GM12891 (cell line): ENCODE measurements at regions not wholly inside any gene's neighbourhood (a gene's known extent, or its start where the extent isn't known, plus 50 kb on each side); places are given as distances from the start of the nearest gene placed in this dataset.

Source experiments
- DNase-seq: peaks from one replicate; pipeline ENCODE4 v3.0.0; 2011; ENCODE audit warnings: low spot score; ENCODE audit not compliant: insufficient read length
- FAIRE-seq: peaks from 2 replicates; lab custom pipeline; 2011; peaks lifted over from hg19 to GRCh38; lab: Jason Lieb, UNC
- PAX5 ChIP-seq: IDR thresholded peaks from 2 replicates; pipeline ENCODE4 v1.6.1; 2011; ENCODE audit warnings: low read length, moderate library complexity, mild to moderate bottlenecking; ENCODE audit not compliant: insufficient read depth, severe bottlenecking
- POLR2A ChIP-seq: IDR thresholded peaks from 2 replicates; pipeline ENCODE4 v1.6.1; 2011; ENCODE audit warnings: low read depth, low read length, control low read depth
- POLR2AphosphoS5 ChIP-seq: IDR thresholded peaks from 2 replicates; pipeline ENCODE4 v1.6.1; 2011; ENCODE audit warnings: low read depth, low read length, control low read depth
- POU2F2 ChIP-seq: IDR thresholded peaks from 2 replicates; pipeline ENCODE4 v1.6.1; 2011; ENCODE audit warnings: low read depth, mild to moderate bottlenecking, control low read depth, low read length, moderate library complexity
- SPI1 ChIP-seq: IDR thresholded peaks from 2 replicates; pipeline ENCODE4 v1.6.1; 2011; ENCODE audit warnings: low read depth, low read length, control low read depth
- TAF1 ChIP-seq: IDR thresholded peaks from 2 replicates; pipeline ENCODE4 v1.6.1; 2011; ENCODE audit warnings: low read depth, low read length, control low read depth

DNA sequence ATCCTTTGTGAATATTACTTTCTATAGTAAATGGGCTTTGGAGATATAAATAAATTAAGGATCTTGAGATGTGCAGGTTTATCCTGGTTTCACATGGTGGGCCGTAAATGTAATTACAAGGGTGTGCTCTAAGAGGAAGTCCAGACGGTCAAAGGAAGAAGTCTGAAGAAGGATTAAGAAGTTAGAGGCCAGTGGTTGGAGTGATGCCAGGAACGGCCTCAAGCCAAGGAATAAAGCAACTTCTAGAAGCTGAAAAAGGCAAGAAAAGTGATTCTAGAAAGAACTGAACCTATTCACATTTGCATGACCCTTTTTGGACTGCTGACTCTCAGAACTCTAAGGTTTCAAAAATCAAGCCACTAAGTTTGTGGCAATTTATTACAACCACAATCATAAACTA, 981.3 kb upstream of the ALCAM start:
- TF ChIP-seq POLR2AphosphoS5 (no peak), POU2F2 (no peak), SPI1 (no peak), PAX5 (no peak), POLR2A (no peak), TAF1 (no peak)
- DNase-seq (no peak), FAIRE-seq (no peak)

DNA sequence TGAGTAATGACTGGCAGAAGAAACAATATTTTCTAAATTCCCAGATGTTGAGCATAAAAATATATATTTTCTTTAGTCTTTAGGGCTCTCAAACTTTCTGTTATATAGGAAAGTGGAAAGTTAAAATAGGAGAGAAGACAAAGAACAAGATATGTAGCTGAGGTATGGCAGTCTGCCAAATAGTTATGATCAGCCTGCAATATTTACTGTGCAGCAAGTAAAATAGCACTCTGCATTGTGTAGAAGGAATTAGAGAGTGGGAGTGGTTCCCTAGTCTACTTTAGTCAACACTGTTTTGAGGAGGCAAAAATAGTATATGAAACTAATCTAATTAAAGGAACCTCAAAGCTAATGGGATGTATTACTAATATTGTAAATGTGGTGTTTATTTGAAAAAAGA, 978.1 kb upstream of the ALCAM start:
- FAIRE-seq (no peak), DNase-seq (no peak)
- TF ChIP-seq POLR2AphosphoS5 = no peak
- no peak for TF ChIP-seq TAF1
- TF ChIP-seq POLR2A = no peak
- no peak for TF ChIP-seq SPI1
- no peak for TF ChIP-seq PAX5
- TF ChIP-seq POU2F2 = no peak

GRCh38 chr3:104392327-104392726, 974.4 kb upstream of the ALCAM start:
- FAIRE-seq (no peak), DNase-seq (no peak)
- TF ChIP-seq POLR2AphosphoS5 = no peak
- no peak for TF ChIP-seq PAX5
- no peak for TF ChIP-seq TAF1
- TF ChIP-seq SPI1 = no peak

DNA sequence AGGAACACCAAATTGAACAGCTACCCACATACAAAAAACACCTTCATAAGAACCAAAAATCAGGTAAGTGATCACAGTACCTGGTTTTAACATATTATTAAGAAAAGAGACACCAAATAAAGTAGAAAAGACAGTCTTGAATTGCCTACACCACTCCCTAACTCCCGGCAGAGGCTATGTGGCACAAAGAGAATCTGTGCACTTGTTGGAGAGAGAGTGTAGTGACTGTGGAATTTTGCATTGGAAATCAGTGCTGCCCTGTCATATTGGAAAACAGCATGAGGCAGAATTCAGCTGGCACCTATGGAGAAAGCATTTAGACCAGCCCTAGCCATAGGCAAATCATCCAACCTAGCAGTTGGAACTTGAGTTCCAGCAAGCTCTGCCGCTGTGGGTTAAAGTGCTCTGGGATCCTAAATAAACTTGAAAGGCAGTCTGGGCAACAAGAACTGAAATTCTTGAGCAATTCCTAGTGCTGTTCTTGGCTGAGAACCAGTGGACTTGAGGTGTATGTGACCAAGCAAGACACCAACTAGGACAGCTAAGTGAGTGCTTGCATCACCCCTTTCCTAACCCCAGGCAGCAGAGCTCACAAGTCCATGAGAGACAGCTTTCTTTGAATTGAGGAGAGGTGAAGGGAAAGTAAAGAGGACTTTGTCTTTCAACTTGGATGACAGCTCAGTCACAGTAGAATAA, 969.6 kb upstream of the ALCAM start:
- DNase-seq (no peak), FAIRE-seq (no peak)
- TF ChIP-seq POLR2AphosphoS5 = no peak
- no peak for TF ChIP-seq POLR2A
- TF ChIP-seq SPI1 = no peak
- TF ChIP-seq TAF1 = no peak
- TF ChIP-seq PAX5 = no peak
- TF ChIP-seq POU2F2 = no peak

GRCh38 chr3:104397713-104398112, 969.0 kb upstream of the ALCAM start:
- no peak for DNase-seq
- FAIRE-seq = no peak
- TF ChIP-seq POU2F2 = no peak

- FAIRE-seq (no peak), DNase-seq (no peak)
- TF ChIP-seq PAX5 (no peak), POLR2AphosphoS5 (no peak), TAF1 (no peak), POLR2A (no peak)
These were observed 963.8 kb upstream of the ALCAM start for GRCh38 chr3:104402902-104403301.

- TF ChIP-seq POLR2AphosphoS5 = no peak
- no peak for TF ChIP-seq POLR2A
- no peak for TF ChIP-seq SPI1
- no peak for TF ChIP-seq PAX5
- no peak for TF ChIP-seq TAF1
- TF ChIP-seq POU2F2 = no peak
- FAIRE-seq (no peak), DNase-seq (no peak)
These were observed 955.0 kb upstream of the ALCAM start for GRCh38 chr3:104411757-104412156.

DNA sequence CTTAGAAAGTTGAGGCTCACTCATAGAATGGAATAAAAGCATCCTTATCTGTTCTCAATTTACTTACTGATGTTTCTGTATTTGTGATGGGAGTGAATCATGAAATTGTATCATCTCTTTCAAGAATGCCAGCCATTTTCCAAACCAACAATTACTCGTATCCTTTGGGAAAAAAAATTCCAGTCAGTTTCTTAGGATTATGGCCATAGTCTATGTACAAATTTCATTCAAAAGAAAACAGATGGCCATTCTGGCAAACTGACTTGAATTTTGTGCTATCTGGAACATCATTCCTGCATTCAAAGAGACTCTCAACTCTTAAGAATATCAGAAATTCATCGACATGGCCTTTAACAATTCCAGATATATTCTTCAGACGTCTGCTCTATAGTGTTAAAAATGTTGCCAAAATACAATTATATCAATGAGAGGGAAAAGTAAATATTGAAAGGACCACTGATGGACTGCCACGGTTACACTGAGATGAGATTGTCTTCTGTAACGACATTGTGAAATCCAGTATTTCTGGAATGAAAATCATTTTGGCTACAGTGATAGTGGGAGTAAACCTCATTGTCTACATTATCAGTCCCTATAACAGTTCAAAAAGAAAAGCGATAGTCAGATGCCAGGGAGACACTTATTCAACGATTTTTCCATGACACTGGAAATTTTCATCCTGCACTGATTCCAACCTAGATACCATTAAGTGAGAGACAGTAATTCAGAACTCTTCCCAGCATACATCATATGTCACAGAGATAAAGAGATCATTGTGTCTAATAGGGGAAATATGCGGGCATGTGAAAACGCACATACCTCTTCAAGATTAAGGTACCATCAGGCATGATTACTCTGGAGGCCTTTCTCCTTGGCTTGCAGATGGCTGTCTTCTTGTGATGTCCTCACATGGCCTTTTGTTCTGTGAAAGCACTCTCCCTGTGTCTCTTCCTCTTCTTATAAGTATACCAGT, 953.8 kb upstream of the ALCAM start:
- TF ChIP-seq POU2F2 (no peak), POLR2A (no peak), TAF1 (no peak), PAX5 (no peak), POLR2AphosphoS5 (no peak), SPI1 (no peak)
- no peak for DNase-seq
- FAIRE-seq = no peak

GRCh38 chr3:104428337-104428925, 938.3 kb upstream of the ALCAM start:
- FAIRE-seq (peak; percentile 28), DNase-seq (no peak)
- TF ChIP-seq POLR2AphosphoS5 (no peak), SPI1 (no peak), POLR2A (no peak), PAX5 (no peak), TAF1 (no peak)
